ENCODE measurements at regions not wholly inside any gene's neighbourhood (a gene's known extent, or its start where the extent isn't known, plus 50 kb on each side); places are given as distances from the start of the nearest gene placed in this dataset.

DNA sequence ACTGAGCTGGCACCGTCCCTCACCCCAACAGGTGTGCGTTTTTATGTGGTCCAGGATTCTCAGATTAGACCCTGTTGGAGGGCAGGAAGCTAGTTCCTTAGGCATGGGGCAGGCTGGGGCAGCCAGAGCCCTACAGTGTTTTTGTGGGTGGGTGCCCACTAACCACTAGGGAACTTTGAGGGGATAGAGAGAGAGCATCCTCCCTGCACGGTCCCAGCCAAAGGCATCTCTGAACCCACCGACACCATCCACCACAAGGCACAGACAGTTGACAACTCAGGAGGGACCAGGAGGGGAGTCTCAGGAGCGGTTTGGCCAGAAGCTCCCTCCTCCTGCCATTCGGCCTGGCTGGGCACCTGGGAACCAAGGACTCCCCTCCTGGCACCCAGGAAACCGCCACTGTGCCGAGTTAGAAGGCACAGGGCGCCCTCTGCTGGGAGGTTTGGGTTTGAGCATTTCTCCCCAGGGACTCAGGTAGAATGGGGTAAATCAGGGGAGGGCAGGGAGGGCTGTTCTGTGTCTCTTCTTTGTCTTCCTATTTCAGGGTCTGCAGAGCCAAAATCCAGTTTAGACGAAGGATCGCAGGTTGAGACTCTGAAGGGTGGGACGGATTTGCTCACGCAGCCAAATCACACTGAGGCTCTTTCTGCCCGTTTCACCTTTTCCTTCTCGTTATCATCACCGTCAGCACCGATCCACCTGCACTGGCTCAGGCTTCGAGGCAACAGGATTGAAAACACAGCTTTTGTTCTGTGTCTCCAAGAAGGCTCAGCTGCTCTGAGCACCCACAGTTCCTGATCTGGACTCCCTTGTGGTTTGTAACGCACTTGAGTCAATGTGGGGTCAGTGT, 84.8 kb upstream of the COL13A1 start:
- Histone ChIP-seq H3K27me3 (no peaks in the 10 kb centered on the region), H3K27ac (no peak overlapping the region), H3K9me3 (peaks cover 0 to 9% (median 0%) of the 10 kb centered on the region in 12 donors), H3K4me1 (peaks cover 0 to 17% (median under 1%) of the 10 kb centered on the region in 12 donors), H3K36me3 (no peaks in the 10 kb centered on the region), H3K4me3 (no peak overlapping the region)
- peak in 3 of 4 donors; percentile 38 to 50 (median 38) for ATAC-seq
- 58 to 76% (median 63%) methylated on average over 12 to 19 of the region's 19 CpGs for WGBS, 4 donors
- intact Hi-C loops (cut with DNase I): loop anchor here (1.0 to 10.0 kb wide), 4 partner anchors 70 to 202 kb away; no protein-coding TSS in a partner anchor
- peak in 1 of 5 donors; percentile 58 for DNase-seq
- no peak for TF ChIP-seq POLR2A (IDR thresholded peaks at IDR 0.05)
- TF ChIP-seq, protein P1, sequence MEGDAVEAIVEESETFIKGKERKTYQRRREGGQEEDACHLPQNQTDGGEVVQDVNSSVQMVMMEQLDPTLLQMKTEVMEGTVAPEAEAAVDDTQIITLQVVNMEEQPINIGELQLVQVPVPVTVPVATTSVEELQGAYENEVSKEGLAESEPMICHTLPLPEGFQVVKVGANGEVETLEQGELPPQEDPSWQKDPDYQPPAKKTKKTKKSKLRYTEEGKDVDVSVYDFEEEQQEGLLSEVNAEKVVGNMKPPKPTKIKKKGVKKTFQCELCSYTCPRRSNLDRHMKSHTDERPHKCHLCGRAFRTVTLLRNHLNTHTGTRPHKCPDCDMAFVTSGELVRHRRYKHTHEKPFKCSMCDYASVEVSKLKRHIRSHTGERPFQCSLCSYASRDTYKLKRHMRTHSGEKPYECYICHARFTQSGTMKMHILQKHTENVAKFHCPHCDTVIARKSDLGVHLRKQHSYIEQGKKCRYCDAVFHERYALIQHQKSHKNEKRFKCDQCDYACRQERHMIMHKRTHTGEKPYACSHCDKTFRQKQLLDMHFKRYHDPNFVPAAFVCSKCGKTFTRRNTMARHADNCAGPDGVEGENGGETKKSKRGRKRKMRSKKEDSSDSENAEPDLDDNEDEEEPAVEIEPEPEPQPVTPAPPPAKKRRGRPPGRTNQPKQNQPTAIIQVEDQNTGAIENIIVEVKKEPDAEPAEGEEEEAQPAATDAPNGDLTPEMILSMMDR (IDR thresholded peaks at IDR 0.05): peak; percentile 44 to 68 (median 61)

DNA sequence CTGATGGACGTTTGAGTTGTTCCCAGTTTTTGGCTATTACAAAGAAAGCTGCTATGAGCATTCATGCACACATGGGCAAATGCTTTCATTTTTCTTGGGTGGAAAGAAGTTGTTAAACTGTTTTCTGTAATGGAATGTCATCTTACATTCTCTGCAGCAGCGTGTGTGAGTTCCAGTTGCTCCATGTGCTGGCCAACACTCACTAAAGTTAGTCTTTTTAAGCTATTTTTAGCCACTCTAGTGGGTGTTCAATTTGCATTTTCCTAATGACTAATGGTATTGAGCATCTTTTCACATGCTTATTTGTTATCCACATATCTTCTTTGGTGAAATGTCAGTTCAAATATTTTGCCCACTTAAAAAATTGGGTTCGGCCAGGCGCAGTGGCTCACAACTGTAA, 82.8 kb upstream of the COL13A1 start:
- Histone ChIP-seq H3K36me3 (no peaks in the 10 kb centered on the region), H3K27me3 (no peaks in the 10 kb centered on the region), H3K4me3 (no peak overlapping the region), H3K9me3 (peaks cover 0 to 9% (median 0%) of the 10 kb centered on the region in 12 donors), H3K27ac (no peak overlapping the region), H3K4me1 (peaks cover 0 to 25% (median 5%) of the 10 kb centered on the region in 12 donors)
- DNase-seq: no peak
- intact Hi-C loops (cut with DNase I): loop anchor here in 2 of 10 donors (10.0 kb wide), 1 partner anchor 204 kb away; no protein-coding TSS in a partner anchor
- no peak for ATAC-seq
- WGBS, 4 donors: 75 to 87% (median 81%) methylated on average over 4 of the region's 4 CpGs
- no peak for TF ChIP-seq POLR2A (IDR thresholded peaks at IDR 0.05)
- TF ChIP-seq, protein P1 (IDR thresholded peaks at IDR 0.05): no peak

DNA sequence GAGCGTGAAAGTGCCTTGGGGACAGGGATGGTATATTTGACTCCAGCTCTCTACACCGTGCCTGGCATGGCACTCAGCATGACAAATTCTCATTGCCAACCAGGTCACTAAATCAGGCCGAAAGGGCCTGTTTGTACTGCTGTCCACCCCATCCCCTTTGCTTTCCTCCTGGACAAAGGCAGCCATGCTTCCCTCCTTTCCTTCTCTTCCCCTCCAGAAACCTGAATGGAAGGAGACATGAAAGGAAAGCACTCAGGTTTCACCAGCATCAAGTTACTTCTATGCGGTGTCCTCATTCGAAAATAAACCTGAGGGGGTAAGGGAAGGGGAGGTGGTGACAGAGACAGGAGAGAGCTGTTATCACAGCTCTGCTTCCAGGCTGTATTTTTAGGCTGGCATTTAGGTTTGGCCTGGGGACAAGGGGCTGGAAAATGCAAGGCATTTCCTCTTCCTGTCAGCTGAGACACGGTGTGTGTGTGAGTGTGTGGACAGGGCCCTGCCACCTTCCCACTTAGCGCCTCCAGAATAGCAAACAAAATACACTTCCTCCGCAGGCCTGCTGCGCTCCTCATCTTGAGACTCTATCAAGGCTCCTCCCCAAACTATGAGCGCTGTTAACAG, 79.9 kb upstream of the COL13A1 start:
- H3K36me3 ChIP-seq: no peaks in the 10 kb centered on the region
- peaks cover 0 to 9% (median 0%) of the 10 kb centered on the region in 12 donors for H3K9me3 ChIP-seq
- DNase-seq: peak in 4 of 5 donors; percentile 81 to 92 (median 90)
- no peaks in the 10 kb centered on the region for H3K27me3 ChIP-seq
- intact Hi-C loops (cut with DNase I): no loop called here
- WGBS, 4 donors: 22 to 28% (median 25%) methylated on average over 10 of the region's 10 CpGs
- TF ChIP-seq, protein P1 (IDR thresholded peaks at IDR 0.05): no peak
- no peak for TF ChIP-seq POLR2A (IDR thresholded peaks at IDR 0.05)
- H3K4me3 ChIP-seq: no peak overlapping the region
- peaks cover 0 to 16% (median 3%) of the 10 kb centered on the region in 12 donors for H3K4me1 ChIP-seq
- peak overlapping the region; percentile 62 to 95 (median 78) for H3K27ac ChIP-seq
- peak; percentile 93 to 97 (median 96) for ATAC-seq

- no peak for TF ChIP-seq POLR2A (IDR thresholded peaks at IDR 0.05)
- TF ChIP-seq, protein P1 (IDR thresholded peaks at IDR 0.05): no peak
- no peaks in the 10 kb centered on the region for H3K36me3 ChIP-seq
- ATAC-seq (no peak), DNase-seq (no peak)
- intact Hi-C loops (cut with DNase I): no loop called here
- no peak overlapping the region for H3K27ac ChIP-seq
- peaks cover 0 to 29% (median 12%) of the 10 kb centered on the region in 12 donors for H3K4me1 ChIP-seq
- 88 to 97% (median 95%) methylated on average over 1 of the region's 1 CpG for WGBS, 4 donors
- no peaks in the 10 kb centered on the region for H3K27me3 ChIP-seq
- no peak overlapping the region for H3K4me3 ChIP-seq
- H3K9me3 ChIP-seq: peaks cover 0 to 9% (median 0%) of the 10 kb centered on the region in 12 donors
Measured at GRCh38 chr10:69723653-69724052, 78.1 kb upstream of the COL13A1 start.

All from heart left ventricle (tissue), 16 donors.